ENCODE measurements at regions not wholly inside any gene's neighbourhood (a gene's known extent, or its start where the extent isn't known, plus 50 kb on each side); places are given as distances from the start of the nearest gene placed in this dataset.

GRCh38 chr2:37819186-37819585, 105.9 kb upstream of the RMDN2 start:
- peaks cover 13% of the 10 kb centered on the region for H3K4me1 Mint-ChIP-seq (ENCODE audit: low read depth)
- no peaks in the 10 kb centered on the region for H3K27me3 Mint-ChIP-seq
- intact Hi-C loops (cut with micrococcal nuclease) = no loop called here
- TF ChIP-seq CTCF (IDR thresholded peaks at IDR 0.05) = no peak
- H3K4me3 Mint-ChIP-seq = no peak overlapping the region
- CTCF ChIA-PET = interaction anchor here (1.8 kb wide), 1 partner anchor 58 kb away, joined by 10 read pairs; no protein-coding TSS in a partner anchor
- ATAC-seq (no peak), DNase-seq (no peak)
- H3K9me3 Mint-ChIP-seq = peaks cover 6% of the 10 kb centered on the region
- POLR2A ChIA-PET = no interaction called here
- H3K27ac Mint-ChIP-seq = no peak overlapping the region
- H3K36me3 Mint-ChIP-seq (ENCODE audit: low read depth) = peaks cover 1% of the 10 kb centered on the region

GRCh38 chr2:37820471-37820986, 104.6 kb upstream of the RMDN2 start:
- CTCF ChIA-PET = no interaction called here
- peaks cover 6% of the 10 kb centered on the region for H3K9me3 Mint-ChIP-seq
- no peak overlapping the region for H3K27ac Mint-ChIP-seq
- H3K4me1 Mint-ChIP-seq (ENCODE audit: low read depth) = peaks cover 13% of the 10 kb centered on the region
- no peak overlapping the region for H3K4me3 Mint-ChIP-seq
- no peak for TF ChIP-seq CTCF (IDR thresholded peaks at IDR 0.05)
- intact Hi-C loops (cut with micrococcal nuclease) = no loop called here
- H3K27me3 Mint-ChIP-seq = no peaks in the 10 kb centered on the region
- ATAC-seq (no peak), DNase-seq (no peak)
- H3K36me3 Mint-ChIP-seq (ENCODE audit: low read depth) = peaks cover 1% of the 10 kb centered on the region
- POLR2A ChIA-PET = no interaction called here

GRCh38 chr2:37825586-37825985, 99.5 kb upstream of the RMDN2 start:
- ChIA-PET POLR2A (interaction anchor here (0.7 kb wide), 1 partner anchor 226 kb away, joined by 3 read pairs; no protein-coding TSS in a partner anchor), CTCF (interaction anchor here (0.7 to 2.7 kb wide), 3 partner anchors 11 to 411 kb away, joined by 3 to 12 read pairs (median 9); no protein-coding TSS in a partner anchor)

GRCh38 chr2:37826611-37827010, 98.5 kb upstream of the RMDN2 start:
- ChIA-PET CTCF (interaction anchor here (0.9 to 2.7 kb wide), 5 partner anchors 10 to 430 kb away, joined by 3 to 9 read pairs (median 8); no protein-coding TSS in a partner anchor), POLR2A (no interaction called here)
- Mint-ChIP-seq H3K36me3 (ENCODE audit: low read depth) (no peaks in the 10 kb centered on the region), H3K27ac (no peak overlapping the region), H3K4me3 (no peak overlapping the region), H3K4me1 (ENCODE audit: low read depth) (peaks cover 14% of the 10 kb centered on the region), H3K9me3 (no peaks in the 10 kb centered on the region), H3K27me3 (no peaks in the 10 kb centered on the region)
- TF ChIP-seq CTCF (IDR thresholded peaks at IDR 0.05) = no peak
- no peak for DNase-seq
- ATAC-seq = no peak
- intact Hi-C loops (cut with micrococcal nuclease) = no loop called here

More at GRCh38 chr2:37825586-37825985, 99.5 kb upstream of the RMDN2 start:
- Mint-ChIP-seq H3K36me3 (ENCODE audit: low read depth) (peaks cover 1% of the 10 kb centered on the region), H3K4me1 (ENCODE audit: low read depth) (peaks cover 14% of the 10 kb centered on the region), H3K27me3 (no peaks in the 10 kb centered on the region), H3K9me3 (peaks cover 4% of the 10 kb centered on the region), H3K27ac (no peak overlapping the region), H3K4me3 (no peak overlapping the region)
- no peak for DNase-seq
- intact Hi-C loops (cut with micrococcal nuclease) = no loop called here
- no peak for ATAC-seq
- no peak for TF ChIP-seq CTCF (IDR thresholded peaks at IDR 0.05)

GRCh38 chr2:37827455-37827854, 97.6 kb upstream of the RMDN2 start:
- Mint-ChIP-seq H3K9me3 (no peaks in the 10 kb centered on the region), H3K4me1 (ENCODE audit: low read depth) (peaks cover 15% of the 10 kb centered on the region), H3K27ac (no peak overlapping the region), H3K27me3 (no peaks in the 10 kb centered on the region), H3K4me3 (no peak overlapping the region), H3K36me3 (ENCODE audit: low read depth) (no peaks in the 10 kb centered on the region)
- ATAC-seq (no peak), DNase-seq (no peak)
- no peak for TF ChIP-seq CTCF (IDR thresholded peaks at IDR 0.05)
- POLR2A ChIA-PET = no interaction called here
- CTCF ChIA-PET = interaction anchor here (0.9 to 2.7 kb wide), 5 partner anchors 9 to 431 kb away, joined by 3 to 9 read pairs (median 8); no protein-coding TSS in a partner anchor
- intact Hi-C loops (cut with micrococcal nuclease) = no loop called here
